Mucosa of stomach (tissue), 1 donor: ENCODE measurements at regions not wholly inside any gene's neighbourhood (a gene's known extent, or its start where the extent isn't known, plus 50 kb on each side); places are given as distances from the start of the nearest gene placed in this dataset.

Source experiments
- H3K27me3 ChIP-seq: one replicate; pipeline ENCODE4 v1.7.0; 2013; ENCODE audit warnings: mild to moderate bottlenecking, low read length; ENCODE audit not compliant: control insufficient read depth, insufficient read depth
- H3K36me3 ChIP-seq: one replicate; pipeline ENCODE4 v1.7.0; 2013; ENCODE audit warnings: low read length; ENCODE audit not compliant: control insufficient read depth, insufficient read depth
- H3K4me1 ChIP-seq: one replicate; pipeline ENCODE4 v1.7.0; 2013; ENCODE audit warnings: mild to moderate bottlenecking, low read length; ENCODE audit not compliant: control insufficient read depth, insufficient read depth
- H3K4me3 ChIP-seq: one replicate; pipeline ENCODE4 v1.7.0; 2013; ENCODE audit warnings: low read length
- H3K9ac ChIP-seq: one replicate; pipeline ENCODE4 v1.7.0; 2013; ENCODE audit warnings: mild to moderate bottlenecking, low read length, moderate library complexity
- H3K9me3 ChIP-seq: one replicate; pipeline ENCODE4 v1.7.0; 2013; ENCODE audit warnings: mild to moderate bottlenecking, low read length, moderate library complexity; ENCODE audit not compliant: control insufficient read depth
- donor health status: Pancreatic carcinoma.

GRCh38 chr13:44755872-44756271, 179.7 kb upstream of the TSC22D1 start:
- Histone ChIP-seq H3K4me3 (no peak overlapping the region), H3K27me3 (no peaks in the 10 kb centered on the region), H3K9ac (no peak overlapping the region), H3K36me3 (no peaks in the 10 kb centered on the region), H3K9me3 (no peaks in the 10 kb centered on the region), H3K4me1 (peaks cover 41% of the 10 kb centered on the region)

- Histone ChIP-seq H3K4me3 (no peak overlapping the region), H3K36me3 (no peaks in the 10 kb centered on the region), H3K4me1 (peaks cover 11% of the 10 kb centered on the region), H3K9me3 (no peaks in the 10 kb centered on the region), H3K27me3 (no peaks in the 10 kb centered on the region), H3K9ac (no peak overlapping the region)
These were observed 176.0 kb upstream of the TSC22D1 start for GRCh38 chr13:44752164-44752563.

GRCh38 chr13:44750630-44751029, 174.5 kb upstream of the TSC22D1 start:
- H3K4me1 ChIP-seq: peaks cover under 1% of the 10 kb centered on the region
- no peak overlapping the region for H3K4me3 ChIP-seq
- no peaks in the 10 kb centered on the region for H3K9me3 ChIP-seq
- no peaks in the 10 kb centered on the region for H3K27me3 ChIP-seq
- H3K9ac ChIP-seq: no peak overlapping the region
- no peaks in the 10 kb centered on the region for H3K36me3 ChIP-seq

GRCh38 chr13:44749906-44750305, 173.8 kb upstream of the TSC22D1 start:
- Histone ChIP-seq H3K4me3 (no peak overlapping the region), H3K4me1 (no peaks in the 10 kb centered on the region), H3K9me3 (no peaks in the 10 kb centered on the region), H3K9ac (no peak overlapping the region), H3K27me3 (no peaks in the 10 kb centered on the region), H3K36me3 (no peaks in the 10 kb centered on the region)

- Histone ChIP-seq H3K27me3 (no peaks in the 10 kb centered on the region), H3K36me3 (no peaks in the 10 kb centered on the region), H3K9me3 (no peaks in the 10 kb centered on the region), H3K4me1 (no peaks in the 10 kb centered on the region), H3K9ac (no peak overlapping the region), H3K4me3 (no peak overlapping the region)
These were observed 172.3 kb upstream of the TSC22D1 start for GRCh38 chr13:44748439-44748838.

- H3K4me1 ChIP-seq: no peaks in the 10 kb centered on the region
These were observed 171.0 kb upstream of the TSC22D1 start for GRCh38 chr13:44747179-44747578.

GRCh38 chr13:44746690-44747089, 170.6 kb upstream of the TSC22D1 start:
- H3K4me1 ChIP-seq: no peaks in the 10 kb centered on the region
- no peaks in the 10 kb centered on the region for H3K9me3 ChIP-seq
- H3K27me3 ChIP-seq: no peaks in the 10 kb centered on the region
- H3K9ac ChIP-seq: no peak overlapping the region
- no peak overlapping the region for H3K4me3 ChIP-seq
- H3K36me3 ChIP-seq: no peaks in the 10 kb centered on the region

More at GRCh38 chr13:44747179-44747578, 171.0 kb upstream of the TSC22D1 start:
- Histone ChIP-seq H3K27me3 (no peaks in the 10 kb centered on the region), H3K4me3 (no peak overlapping the region), H3K36me3 (no peaks in the 10 kb centered on the region), H3K9me3 (no peaks in the 10 kb centered on the region), H3K9ac (no peak overlapping the region)

- Histone ChIP-seq H3K4me3 (no peak overlapping the region), H3K9me3 (no peaks in the 10 kb centered on the region), H3K9ac (no peak overlapping the region), H3K27me3 (no peaks in the 10 kb centered on the region), H3K4me1 (no peaks in the 10 kb centered on the region), H3K36me3 (no peaks in the 10 kb centered on the region)
These were observed 168.9 kb upstream of the TSC22D1 start for GRCh38 chr13:44744880-44745633.

GRCh38 chr13:44739539-44739938, 163.4 kb upstream of the TSC22D1 start:
- Histone ChIP-seq H3K27me3 (no peaks in the 10 kb centered on the region), H3K4me3 (no peak overlapping the region), H3K9me3 (no peaks in the 10 kb centered on the region), H3K9ac (no peak overlapping the region), H3K4me1 (peaks cover 4% of the 10 kb centered on the region), H3K36me3 (no peaks in the 10 kb centered on the region)

GRCh38 chr13:44739120-44739519, 163.0 kb upstream of the TSC22D1 start:
- no peaks in the 10 kb centered on the region for H3K9me3 ChIP-seq
- no peak overlapping the region for H3K9ac ChIP-seq
- H3K36me3 ChIP-seq: no peaks in the 10 kb centered on the region
- H3K27me3 ChIP-seq: no peaks in the 10 kb centered on the region
- H3K4me3 ChIP-seq: no peak overlapping the region
- H3K4me1 ChIP-seq: peaks cover 6% of the 10 kb centered on the region

- no peaks in the 10 kb centered on the region for H3K27me3 ChIP-seq
- no peak overlapping the region for H3K9ac ChIP-seq
- no peak overlapping the region for H3K4me3 ChIP-seq
- no peaks in the 10 kb centered on the region for H3K9me3 ChIP-seq
- H3K36me3 ChIP-seq: no peaks in the 10 kb centered on the region
- H3K4me1 ChIP-seq: peaks cover 6% of the 10 kb centered on the region
These were observed 162.3 kb upstream of the TSC22D1 start for GRCh38 chr13:44738463-44738862.

- peaks cover 15% of the 10 kb centered on the region for H3K4me1 ChIP-seq
- H3K4me3 ChIP-seq: no peak overlapping the region
- no peaks in the 10 kb centered on the region for H3K27me3 ChIP-seq
- H3K9me3 ChIP-seq: no peaks in the 10 kb centered on the region
- no peaks in the 10 kb centered on the region for H3K36me3 ChIP-seq
- no peak overlapping the region for H3K9ac ChIP-seq
These were observed 159.7 kb upstream of the TSC22D1 start for GRCh38 chr13:44735806-44736205.
